Left ventricle myocardium inferior (tissue), 1 donor: ENCODE measurements at regions not wholly inside any gene's neighbourhood (a gene's known extent, or its start where the extent isn't known, plus 50 kb on each side); places are given as distances from the start of the nearest gene placed in this dataset.

ENCODE experiments used
- DNase-seq: peaks from one replicate; pipeline ENCODE4 v3.0.0-alpha.2; 2020
- H3K27ac ChIP-seq: fragments of 200-600 bp; replicated peaks from 2 replicates; pipeline ENCODE4 v1.8.0; 2021
- H3K27me3 ChIP-seq: fragments of 200-600 bp; 2 replicates; pipeline ENCODE4 v1.8.0; 2021; ENCODE audit warnings: low read depth
- H3K36me3 ChIP-seq: fragments of 200-600 bp; 2 replicates; pipeline ENCODE4 v1.8.0; 2021
- H3K4me1 ChIP-seq: fragments of 200-600 bp; 2 replicates; pipeline ENCODE4 v1.8.0; 2021
- H3K4me3 ChIP-seq: fragments of 200-600 bp; 2 replicates; pipeline ENCODE4 v1.8.0; 2021; ENCODE audit warnings: mild to moderate bottlenecking, moderate library complexity
- H3K9me3 ChIP-seq: fragments of 200-600 bp; replicated peaks from 2 replicates; pipeline ENCODE4 v1.8.0; 2021
- CTCF ChIP-seq: fragments of 200-600 bp; IDR thresholded peaks from 2 replicates; pipeline ENCODE4 v1.8.0; 2021; ENCODE audit warnings: antibody characterized with exemption, mild to moderate bottlenecking, borderline replicate concordance
- intact Hi-C: fragments of 100-400 bp; cut with micrococcal nuclease; formaldehyde crosslinking; loops from one replicate; pipeline ENCODE4 v1.11.0; 2022
- donor health status: DM: no; HTN: yes; CAD: no; lungs with severe emphysema.

DNA sequence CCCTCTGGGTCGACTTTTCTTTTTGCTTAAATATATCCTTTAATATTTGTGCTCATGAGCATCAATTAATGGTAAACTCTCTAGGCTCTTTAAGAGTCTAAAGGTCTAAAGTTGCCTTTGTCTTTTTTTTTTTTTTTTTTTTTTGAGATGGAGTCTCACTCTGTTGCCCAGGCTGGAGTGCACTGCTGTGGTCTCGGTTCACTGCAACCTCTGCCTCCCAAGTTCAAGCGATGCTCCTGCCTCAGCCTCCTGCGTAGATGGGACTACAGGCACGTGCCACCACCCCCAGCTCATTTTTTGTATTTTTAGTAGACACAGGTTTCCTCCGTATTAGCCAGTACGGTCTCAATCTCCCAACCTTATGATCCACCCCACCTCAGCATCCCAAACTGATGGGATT lies 122.0 kb upstream of the TMEM170B start:
- no peaks in the 10 kb centered on the region for H3K36me3 ChIP-seq
- H3K27me3 ChIP-seq = no peaks in the 10 kb centered on the region
- no peak for DNase-seq
- H3K9me3 ChIP-seq = peaks cover 5% of the 10 kb centered on the region
- intact Hi-C loops = no loop called here
- H3K27ac ChIP-seq = no peak overlapping the region
- H3K4me3 ChIP-seq = no peak overlapping the region
- peaks cover 14% of the 10 kb centered on the region for H3K4me1 ChIP-seq
- TF ChIP-seq CTCF = no peak

GRCh38 chr6:11414176-11414963 lies 123.2 kb upstream of the TMEM170B start:
- Histone ChIP-seq H3K27me3 (no peaks in the 10 kb centered on the region), H3K36me3 (no peaks in the 10 kb centered on the region), H3K9me3 (no peaks in the 10 kb centered on the region), H3K4me3 (no peak overlapping the region), H3K4me1 (peaks cover 14% of the 10 kb centered on the region), H3K27ac (no peak overlapping the region)
- intact Hi-C loops = no loop called here
- no peak for TF ChIP-seq CTCF
- DNase-seq = no peak

DNA sequence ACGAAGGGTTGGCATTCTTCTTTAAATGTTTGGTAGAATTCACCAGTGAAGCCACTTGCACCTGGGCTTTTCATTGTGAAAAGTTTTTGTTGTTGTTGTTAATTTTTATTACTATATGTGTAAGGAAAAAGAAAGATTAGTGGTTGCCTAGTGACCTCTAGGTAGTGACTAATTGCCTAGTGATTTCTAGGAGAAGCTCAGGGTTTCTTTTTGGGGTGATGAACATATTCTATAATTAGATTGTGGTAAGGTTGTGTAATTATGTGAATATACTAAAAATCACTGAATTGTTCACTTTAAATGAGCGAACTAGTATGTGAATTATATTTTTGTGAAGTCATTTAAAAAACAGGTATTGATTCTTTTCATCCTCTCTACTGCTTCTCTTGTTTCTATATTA lies 123.8 kb upstream of the TMEM170B start:
- Histone ChIP-seq H3K36me3 (no peaks in the 10 kb centered on the region), H3K9me3 (no peaks in the 10 kb centered on the region), H3K27ac (no peak overlapping the region), H3K27me3 (no peaks in the 10 kb centered on the region), H3K4me3 (no peak overlapping the region), H3K4me1 (peaks cover 14% of the 10 kb centered on the region)
- intact Hi-C loops = no loop called here
- no peak for DNase-seq
- TF ChIP-seq CTCF = no peak

DNA sequence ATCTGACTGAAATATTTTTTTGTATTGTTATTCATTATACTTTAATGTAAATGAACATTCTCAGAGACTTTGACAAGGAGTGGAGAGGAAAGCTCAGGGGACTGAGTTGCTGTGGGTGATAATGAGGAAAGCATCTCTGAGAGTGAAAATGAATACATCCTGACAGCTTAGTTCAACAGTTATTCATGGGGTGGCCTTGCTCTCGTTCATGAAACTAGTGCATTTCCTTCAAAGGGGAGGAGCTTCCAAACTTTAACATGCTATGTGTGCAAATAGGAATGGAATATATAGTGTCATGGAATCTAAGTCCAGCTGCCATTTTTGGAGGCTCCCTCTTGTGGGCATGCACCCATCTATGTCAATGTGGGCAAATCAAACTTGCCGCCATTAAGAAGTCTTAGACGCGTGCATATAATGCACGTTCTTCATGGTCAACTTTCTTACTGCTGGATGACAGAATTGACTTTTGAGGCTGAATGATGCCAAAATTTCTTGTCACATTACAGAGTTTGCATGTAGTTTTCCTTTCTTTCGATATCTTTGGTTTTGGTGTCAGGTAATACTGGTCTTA lies 124.3 kb upstream of the TMEM170B start:
- Histone ChIP-seq H3K27ac (no peak overlapping the region), H3K9me3 (no peaks in the 10 kb centered on the region), H3K27me3 (no peaks in the 10 kb centered on the region), H3K36me3 (no peaks in the 10 kb centered on the region), H3K4me3 (no peak overlapping the region), H3K4me1 (peaks cover 14% of the 10 kb centered on the region)
- intact Hi-C loops = no loop called here
- TF ChIP-seq CTCF = peak; percentile 17
- no peak for DNase-seq

DNA sequence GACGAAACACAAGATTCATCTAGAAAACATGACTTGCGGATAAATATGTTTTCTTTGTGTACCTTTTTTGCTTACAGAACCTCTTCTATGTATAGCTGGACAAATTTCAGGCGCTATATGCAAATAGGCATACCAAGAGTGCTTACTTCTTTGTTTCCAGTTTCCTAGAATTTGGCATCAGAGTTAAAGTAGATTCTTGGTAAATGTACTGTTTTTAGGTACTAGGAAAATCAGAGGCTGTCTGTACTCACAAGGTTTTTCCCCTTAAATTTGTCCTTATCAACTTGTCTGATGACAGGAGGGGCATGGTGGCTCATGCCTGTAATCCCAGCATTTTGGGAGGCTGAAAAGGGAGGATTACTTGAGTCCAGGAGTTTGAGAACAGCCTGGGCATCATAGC lies 124.9 kb upstream of the TMEM170B start:
- H3K4me1 ChIP-seq = peaks cover 14% of the 10 kb centered on the region

More for the DNA sequence above, 124.9 kb upstream of the TMEM170B start:
- Histone ChIP-seq H3K27ac (no peak overlapping the region), H3K36me3 (no peaks in the 10 kb centered on the region), H3K9me3 (no peaks in the 10 kb centered on the region), H3K27me3 (no peaks in the 10 kb centered on the region), H3K4me3 (no peak overlapping the region)
- no peak for TF ChIP-seq CTCF
- no peak for DNase-seq
- intact Hi-C loops = no loop called here
